GM18907 (cell line): ENCODE measurements at regions not wholly inside any gene's neighbourhood (a gene's known extent, or its start where the extent isn't known, plus 50 kb on each side); places are given as distances from the start of the nearest gene placed in this dataset.

Source experiments
- ATAC-seq: cut with Tn5 transposase; IDR thresholded peaks from one replicate; pipeline ENCODE4 v1.9.1; 2021; ENCODE audit warnings: mild to moderate bottlenecking, moderate library complexity; ENCODE audit not compliant: unreplicated experiment

- no peak for ATAC-seq
These were observed 63.6 kb downstream of the PCDH7 start for GRCh38 chr4:30783751-30784150.

GRCh38 chr4:30789219-30789671, 69.1 kb downstream of the PCDH7 start:
- no peak for ATAC-seq

- ATAC-seq, result no peak
These were observed 70.0 kb downstream of the PCDH7 start for GRCh38 chr4:30790123-30790522.

- no peak for ATAC-seq
These were observed 70.8 kb downstream of the PCDH7 start for GRCh38 chr4:30790998-30791397.

GRCh38 chr4:30792601-30793000, 72.4 kb downstream of the PCDH7 start:
- no peak for ATAC-seq

- no peak for ATAC-seq
These were observed 81.7 kb downstream of the PCDH7 start for GRCh38 chr4:30801876-30802275.

GRCh38 chr4:30802622-30803323, 82.6 kb downstream of the PCDH7 start:
- no peak for ATAC-seq

- ATAC-seq, result no peak
These were observed 88.1 kb downstream of the PCDH7 start for GRCh38 chr4:30808276-30808675.

GRCh38 chr4:30811296-30811695, 91.1 kb downstream of the PCDH7 start:
- ATAC-seq, result no peak

GRCh38 chr4:30815685-30816084, 95.5 kb downstream of the PCDH7 start:
- no peak for ATAC-seq

GRCh38 chr4:30817447-30817846, 97.3 kb downstream of the PCDH7 start:
- ATAC-seq, result no peak

GRCh38 chr4:30818541-30818940, 98.4 kb downstream of the PCDH7 start:
- ATAC-seq, result no peak

GRCh38 chr4:30821275-30821674, 101.1 kb downstream of the PCDH7 start:
- ATAC-seq, result no peak

- ATAC-seq, result no peak
These were observed 101.9 kb downstream of the PCDH7 start for GRCh38 chr4:30821859-30822612.

GRCh38 chr4:30822911-30823551, 102.9 kb downstream of the PCDH7 start:
- ATAC-seq, result no peak

- no peak for ATAC-seq
These were observed 105.0 kb downstream of the PCDH7 start for GRCh38 chr4:30825008-30825770.

- no peak for ATAC-seq
These were observed 108.2 kb downstream of the PCDH7 start for GRCh38 chr4:30828264-30828926.

GRCh38 chr4:30832639-30833038, 112.5 kb downstream of the PCDH7 start:
- ATAC-seq, result no peak

- ATAC-seq, result no peak
These were observed 113.0 kb downstream of the PCDH7 start for GRCh38 chr4:30833206-30833605.

- no peak for ATAC-seq
These were observed 114.9 kb downstream of the PCDH7 start for GRCh38 chr4:30835044-30835443.

- no peak for ATAC-seq
These were observed 116.1 kb downstream of the PCDH7 start for GRCh38 chr4:30836231-30836630.
